GM23338 (cell line): ENCODE measurements at regions not wholly inside any gene's neighbourhood (a gene's known extent, or its start where the extent isn't known, plus 50 kb on each side); places are given as distances from the start of the nearest gene placed in this dataset.

Source experiments
- ATAC-seq: fragments of 200-7000 bp; cut with Tn5 transposase; 3 replicates; pipeline ENCODE4 v1.9.1; 2020
- DNase-seq: peaks from one replicate; pipeline ENCODE4 v3.0.0-alpha.2; 2015; ENCODE audit warnings: low spot score
- H2AFZ ChIP-seq: fragments of 200-600 bp; sonication (generic); 2 replicates; pipeline ENCODE4 v1.8.0; 2016; ENCODE audit warnings: antibody characterized with exemption, mild to moderate bottlenecking, moderate library complexity
- H3F3A ChIP-seq: fragments of 200-600 bp; sonication (generic); replicated peaks from 2 replicates; pipeline ENCODE4 v1.8.0; 2017; ENCODE audit warnings: antibody characterized with exemption, mixed run types, low read depth
- H3K27ac ChIP-seq: fragments of 200-600 bp; sonication (generic); 2 replicates; pipeline ENCODE4 v1.6.1; 2016; ENCODE audit warnings: low read depth
- H3K27me3 ChIP-seq: fragments of 200-600 bp; sonication (generic); 2 replicates; pipeline ENCODE4 v1.8.0; 2016; ENCODE audit warnings: mild to moderate bottlenecking, mixed run types, moderate library complexity; ENCODE audit not compliant: insufficient read depth
- H3K36me3 ChIP-seq: fragments of 200-600 bp; sonication (generic); 2 replicates; pipeline ENCODE4 v1.8.0; 2016; ENCODE audit warnings: mild to moderate bottlenecking; ENCODE audit not compliant: insufficient read depth
- H3K4me1 ChIP-seq: fragments of 200-600 bp; sonication (generic); 2 replicates; pipeline ENCODE4 v1.8.0; 2016; ENCODE audit warnings: mild to moderate bottlenecking, moderate library complexity; ENCODE audit not compliant: insufficient read depth
- H3K4me2 ChIP-seq: fragments of 200-600 bp; sonication (generic); 2 replicates; pipeline ENCODE4 v1.7.1; 2017; ENCODE audit warnings: mixed run types
- H3K4me3 ChIP-seq: fragments of 200-600 bp; sonication (generic); 2 replicates; pipeline ENCODE4 v1.6.1; 2016; ENCODE audit warnings: mixed run types
- H3K79me2 ChIP-seq: fragments of 200-600 bp; sonication (generic); replicated peaks from 2 replicates; pipeline ENCODE4 v1.8.0; 2017; ENCODE audit warnings: mild to moderate bottlenecking; ENCODE audit not compliant: insufficient read depth
- H3K9me2 ChIP-seq: fragments of 200-600 bp; sonication (generic); 2 replicates; pipeline ENCODE4 v1.8.0; 2017; ENCODE audit not compliant: insufficient read depth
- H4K20me1 ChIP-seq: fragments of 200-600 bp; sonication (generic); replicated peaks from 2 replicates; pipeline ENCODE4 v1.8.0; 2017; ENCODE audit warnings: mild to moderate bottlenecking; ENCODE audit not compliant: insufficient read depth
- H3K27ac Mint-ChIP-seq: 2 replicates; pipeline ENCODE4 v1.8.0; 2020; ENCODE audit warnings: inconsistent platforms, mild to moderate bottlenecking, moderate library complexity, mixed read lengths
- H3K27me3 Mint-ChIP-seq: 3 replicates; pipeline ENCODE4 v1.8.0; 2022; ENCODE audit warnings: low read depth, mild to moderate bottlenecking, moderate library complexity, mixed read lengths, inconsistent platforms; ENCODE audit not compliant: insufficient read depth, poor library complexity
- H3K36me3 Mint-ChIP-seq: 3 replicates; pipeline ENCODE4 v1.8.0; 2021; ENCODE audit warnings: low read depth, mild to moderate bottlenecking, inconsistent platforms, moderate library complexity, mixed read lengths
- H3K4me1 Mint-ChIP-seq: 3 replicates; pipeline ENCODE4 v1.8.0; 2020; ENCODE audit warnings: mild to moderate bottlenecking, inconsistent platforms, mixed read lengths
- H3K4me3 Mint-ChIP-seq: 3 replicates; pipeline ENCODE4 v1.8.0; 2021; ENCODE audit warnings: moderate library complexity, mild to moderate bottlenecking, inconsistent platforms, mixed read lengths
- H3K9me3 Mint-ChIP-seq: 3 replicates; pipeline ENCODE4 v1.8.0; 2020; ENCODE audit warnings: moderate library complexity, mild to moderate bottlenecking, inconsistent platforms, mixed read lengths
- CREB1 ChIP-seq: fragments of 250-450 bp; sonication (Bioruptor Pico); IDR thresholded peaks from 2 replicates; pipeline ENCODE4 v1.5.0; 2020; ENCODE audit warnings: low read depth, mild to moderate bottlenecking, moderate library complexity
- EZH2 ChIP-seq: fragments of 200-600 bp; sonication (generic); IDR thresholded peaks from one replicate; pipeline ENCODE4 v1.8.0; 2017; ENCODE audit warnings: antibody characterized with exemption, mild to moderate bottlenecking, low read depth; ENCODE audit not compliant: unreplicated experiment
- EZH2phosphoT487 ChIP-seq: fragments of 200-600 bp; sonication (generic); IDR thresholded peaks from one replicate; pipeline ENCODE4 v1.8.1; 2018; ENCODE audit warnings: antibody characterized with exemption; ENCODE audit not compliant: unreplicated experiment
- JUNB ChIP-seq: IDR thresholded peaks from one replicate; pipeline ENCODE4 v1.6.1; 2016; ENCODE audit warnings: antibody characterized with exemption; ENCODE audit not compliant: unreplicated experiment
- NANOG ChIP-seq: IDR thresholded peaks from 2 replicates; pipeline ENCODE4 v1.6.1; 2016; ENCODE audit warnings: antibody characterized with exemption, borderline replicate concordance
- POLR2AphosphoS5 ChIP-seq: IDR thresholded peaks from 2 replicates; pipeline ENCODE4 v1.6.1; 2016; ENCODE audit warnings: antibody characterized with exemption, low read depth
- ZNF114 ChIP-seq: fragments of 250-450 bp; sonication (Bioruptor Pico); IDR thresholded peaks from 2 replicates; pipeline ENCODE4 v1.5.0; 2020; ENCODE audit warnings: mild to moderate bottlenecking, moderate library complexity
- ZNF331 ChIP-seq: fragments of 250-450 bp; sonication (Bioruptor Pico); IDR thresholded peaks from 2 replicates; pipeline ENCODE4 v1.5.0; 2020; ENCODE audit warnings: low read depth, mild to moderate bottlenecking, moderate library complexity
- TF ChIP-seq, protein P1 (sequence below): IDR thresholded peaks from one replicate; pipeline ENCODE4 v1.6.1; 2018; ENCODE audit warnings: antibody characterized with exemption; ENCODE audit not compliant: unreplicated experiment
- TF ChIP-seq, protein P2 (sequence below), 2 experiments: fragments of 200-600 bp in 1 of 2; sonication (generic) in 1 of 2; conservative IDR thresholded peaks; 2 replicates each; pipeline versions ENCODE4 v1.5.1 to v1.6.1; 2016 to 2017; ENCODE audit warnings: antibody characterized with exemption in 2 of 2, low read depth in 2 of 2, mild to moderate bottlenecking in 2 of 2, moderate library complexity in 1 of 2
- TF ChIP-seq, protein P3 (sequence below): IDR thresholded peaks from 2 replicates; pipeline ENCODE4 v1.6.1; 2016; ENCODE audit warnings: antibody characterized with exemption
- TF ChIP-seq, protein P4 (sequence below): fragments of 250-450 bp; sonication (Bioruptor Pico); IDR thresholded peaks from 2 replicates; pipeline ENCODE4 v1.5.0; 2020; ENCODE audit warnings: mild to moderate bottlenecking, moderate library complexity

DNA sequence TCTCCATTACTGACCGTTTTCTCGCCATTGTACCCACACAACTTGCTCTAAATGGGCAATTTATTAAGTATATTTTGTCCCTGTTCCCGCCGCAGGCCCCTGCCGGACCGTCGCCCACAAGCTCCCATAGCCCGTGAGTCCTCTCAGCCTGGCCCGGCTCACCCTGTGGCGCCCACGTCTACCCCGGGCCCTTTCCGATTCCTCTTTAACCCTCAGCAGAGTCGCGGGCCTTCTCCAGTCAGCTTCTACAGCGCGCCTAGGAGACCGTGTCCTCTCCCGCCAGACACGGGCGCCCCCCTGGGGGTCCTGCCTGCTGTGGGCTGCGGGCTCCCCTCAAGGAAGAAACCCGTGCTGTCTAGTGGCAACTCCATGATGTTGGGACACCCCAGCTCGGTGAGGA is 57.8 kb upstream of the SPATA31E1 start (continued):
- TF ChIP-seq, protein P1, sequence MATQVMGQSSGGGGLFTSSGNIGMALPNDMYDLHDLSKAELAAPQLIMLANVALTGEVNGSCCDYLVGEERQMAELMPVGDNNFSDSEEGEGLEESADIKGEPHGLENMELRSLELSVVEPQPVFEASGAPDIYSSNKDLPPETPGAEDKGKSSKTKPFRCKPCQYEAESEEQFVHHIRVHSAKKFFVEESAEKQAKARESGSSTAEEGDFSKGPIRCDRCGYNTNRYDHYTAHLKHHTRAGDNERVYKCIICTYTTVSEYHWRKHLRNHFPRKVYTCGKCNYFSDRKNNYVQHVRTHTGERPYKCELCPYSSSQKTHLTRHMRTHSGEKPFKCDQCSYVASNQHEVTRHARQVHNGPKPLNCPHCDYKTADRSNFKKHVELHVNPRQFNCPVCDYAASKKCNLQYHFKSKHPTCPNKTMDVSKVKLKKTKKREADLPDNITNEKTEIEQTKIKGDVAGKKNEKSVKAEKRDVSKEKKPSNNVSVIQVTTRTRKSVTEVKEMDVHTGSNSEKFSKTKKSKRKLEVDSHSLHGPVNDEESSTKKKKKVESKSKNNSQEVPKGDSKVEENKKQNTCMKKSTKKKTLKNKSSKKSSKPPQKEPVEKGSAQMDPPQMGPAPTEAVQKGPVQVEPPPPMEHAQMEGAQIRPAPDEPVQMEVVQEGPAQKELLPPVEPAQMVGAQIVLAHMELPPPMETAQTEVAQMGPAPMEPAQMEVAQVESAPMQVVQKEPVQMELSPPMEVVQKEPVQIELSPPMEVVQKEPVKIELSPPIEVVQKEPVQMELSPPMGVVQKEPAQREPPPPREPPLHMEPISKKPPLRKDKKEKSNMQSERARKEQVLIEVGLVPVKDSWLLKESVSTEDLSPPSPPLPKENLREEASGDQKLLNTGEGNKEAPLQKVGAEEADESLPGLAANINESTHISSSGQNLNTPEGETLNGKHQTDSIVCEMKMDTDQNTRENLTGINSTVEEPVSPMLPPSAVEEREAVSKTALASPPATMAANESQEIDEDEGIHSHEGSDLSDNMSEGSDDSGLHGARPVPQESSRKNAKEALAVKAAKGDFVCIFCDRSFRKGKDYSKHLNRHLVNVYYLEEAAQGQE, result no peak
- TF ChIP-seq NANOG, result no peak
- TF ChIP-seq JUNB, result no peak
- TF ChIP-seq, protein P2, sequence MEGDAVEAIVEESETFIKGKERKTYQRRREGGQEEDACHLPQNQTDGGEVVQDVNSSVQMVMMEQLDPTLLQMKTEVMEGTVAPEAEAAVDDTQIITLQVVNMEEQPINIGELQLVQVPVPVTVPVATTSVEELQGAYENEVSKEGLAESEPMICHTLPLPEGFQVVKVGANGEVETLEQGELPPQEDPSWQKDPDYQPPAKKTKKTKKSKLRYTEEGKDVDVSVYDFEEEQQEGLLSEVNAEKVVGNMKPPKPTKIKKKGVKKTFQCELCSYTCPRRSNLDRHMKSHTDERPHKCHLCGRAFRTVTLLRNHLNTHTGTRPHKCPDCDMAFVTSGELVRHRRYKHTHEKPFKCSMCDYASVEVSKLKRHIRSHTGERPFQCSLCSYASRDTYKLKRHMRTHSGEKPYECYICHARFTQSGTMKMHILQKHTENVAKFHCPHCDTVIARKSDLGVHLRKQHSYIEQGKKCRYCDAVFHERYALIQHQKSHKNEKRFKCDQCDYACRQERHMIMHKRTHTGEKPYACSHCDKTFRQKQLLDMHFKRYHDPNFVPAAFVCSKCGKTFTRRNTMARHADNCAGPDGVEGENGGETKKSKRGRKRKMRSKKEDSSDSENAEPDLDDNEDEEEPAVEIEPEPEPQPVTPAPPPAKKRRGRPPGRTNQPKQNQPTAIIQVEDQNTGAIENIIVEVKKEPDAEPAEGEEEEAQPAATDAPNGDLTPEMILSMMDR (conservative IDR thresholded peaks at IDR 0.05; ENCODE audit: low read depth in 2 of 2), result no peak
- no peak for TF ChIP-seq EZH2phosphoT487
- TF ChIP-seq EZH2, result no peak
- no peak for TF ChIP-seq ZNF331 (CRISPR knock-in tag)
- TF ChIP-seq POLR2AphosphoS5, result no peak
- no peak for TF ChIP-seq ZNF114 (CRISPR knock-in tag)

DNA sequence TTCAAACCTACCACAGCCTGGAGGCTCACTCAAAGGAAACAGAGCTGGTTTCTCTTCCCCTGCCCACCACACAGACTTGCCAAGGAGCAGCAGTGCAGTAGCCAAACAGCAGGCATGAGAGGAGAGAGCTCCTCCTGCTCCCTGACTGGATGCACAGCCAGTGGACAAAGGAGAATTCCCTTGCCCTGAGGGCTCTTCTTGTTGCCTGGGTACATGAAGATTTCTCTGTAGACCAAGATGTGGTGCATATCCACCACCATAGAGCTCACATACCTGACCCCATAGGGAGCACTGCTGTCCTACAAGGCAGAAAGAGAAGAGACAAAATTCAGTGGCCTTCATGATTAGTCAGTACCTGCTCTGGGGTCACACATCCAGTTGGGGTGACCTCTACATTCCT is 56.3 kb upstream of the SPATA31E1 start:
- Mint-ChIP-seq H3K4me1 (peaks cover 13% of the 10 kb centered on the region), H3K36me3 (no peaks in the 10 kb centered on the region), H3K27ac (no peak overlapping the region), H3K4me3 (no peak overlapping the region), H3K9me3 (no peaks in the 10 kb centered on the region), H3K27me3 (no peaks in the 10 kb centered on the region)
- Histone ChIP-seq H3K27ac (no peak overlapping the region), H4K20me1 (no peaks in the 10 kb centered on the region), H3K4me2 (no peak overlapping the region), H3F3A (no peaks in the 10 kb centered on the region), H3K9me2 (0 out of 2 replicates have a peak, but pooled peaks cover 3% of the 10 kb centered on the region), H3K4me3 (no peak overlapping the region), H3K27me3 (no peaks in the 10 kb centered on the region), H3K36me3 (no peaks in the 10 kb centered on the region), H2AFZ (no peak overlapping the region), H3K4me1 (no peaks in the 10 kb centered on the region), H3K79me2 (no peaks in the 10 kb centered on the region)
- ATAC-seq, result no peak
- no peak for DNase-seq
- TF ChIP-seq, protein P3, sequence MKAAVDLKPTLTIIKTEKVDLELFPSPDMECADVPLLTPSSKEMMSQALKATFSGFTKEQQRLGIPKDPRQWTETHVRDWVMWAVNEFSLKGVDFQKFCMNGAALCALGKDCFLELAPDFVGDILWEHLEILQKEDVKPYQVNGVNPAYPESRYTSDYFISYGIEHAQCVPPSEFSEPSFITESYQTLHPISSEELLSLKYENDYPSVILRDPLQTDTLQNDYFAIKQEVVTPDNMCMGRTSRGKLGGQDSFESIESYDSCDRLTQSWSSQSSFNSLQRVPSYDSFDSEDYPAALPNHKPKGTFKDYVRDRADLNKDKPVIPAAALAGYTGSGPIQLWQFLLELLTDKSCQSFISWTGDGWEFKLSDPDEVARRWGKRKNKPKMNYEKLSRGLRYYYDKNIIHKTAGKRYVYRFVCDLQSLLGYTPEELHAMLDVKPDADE, result no peak
- TF ChIP-seq POLR2AphosphoS5, result no peak
- TF ChIP-seq JUNB, result no peak
- no peak for TF ChIP-seq EZH2
- TF ChIP-seq, protein P4, sequence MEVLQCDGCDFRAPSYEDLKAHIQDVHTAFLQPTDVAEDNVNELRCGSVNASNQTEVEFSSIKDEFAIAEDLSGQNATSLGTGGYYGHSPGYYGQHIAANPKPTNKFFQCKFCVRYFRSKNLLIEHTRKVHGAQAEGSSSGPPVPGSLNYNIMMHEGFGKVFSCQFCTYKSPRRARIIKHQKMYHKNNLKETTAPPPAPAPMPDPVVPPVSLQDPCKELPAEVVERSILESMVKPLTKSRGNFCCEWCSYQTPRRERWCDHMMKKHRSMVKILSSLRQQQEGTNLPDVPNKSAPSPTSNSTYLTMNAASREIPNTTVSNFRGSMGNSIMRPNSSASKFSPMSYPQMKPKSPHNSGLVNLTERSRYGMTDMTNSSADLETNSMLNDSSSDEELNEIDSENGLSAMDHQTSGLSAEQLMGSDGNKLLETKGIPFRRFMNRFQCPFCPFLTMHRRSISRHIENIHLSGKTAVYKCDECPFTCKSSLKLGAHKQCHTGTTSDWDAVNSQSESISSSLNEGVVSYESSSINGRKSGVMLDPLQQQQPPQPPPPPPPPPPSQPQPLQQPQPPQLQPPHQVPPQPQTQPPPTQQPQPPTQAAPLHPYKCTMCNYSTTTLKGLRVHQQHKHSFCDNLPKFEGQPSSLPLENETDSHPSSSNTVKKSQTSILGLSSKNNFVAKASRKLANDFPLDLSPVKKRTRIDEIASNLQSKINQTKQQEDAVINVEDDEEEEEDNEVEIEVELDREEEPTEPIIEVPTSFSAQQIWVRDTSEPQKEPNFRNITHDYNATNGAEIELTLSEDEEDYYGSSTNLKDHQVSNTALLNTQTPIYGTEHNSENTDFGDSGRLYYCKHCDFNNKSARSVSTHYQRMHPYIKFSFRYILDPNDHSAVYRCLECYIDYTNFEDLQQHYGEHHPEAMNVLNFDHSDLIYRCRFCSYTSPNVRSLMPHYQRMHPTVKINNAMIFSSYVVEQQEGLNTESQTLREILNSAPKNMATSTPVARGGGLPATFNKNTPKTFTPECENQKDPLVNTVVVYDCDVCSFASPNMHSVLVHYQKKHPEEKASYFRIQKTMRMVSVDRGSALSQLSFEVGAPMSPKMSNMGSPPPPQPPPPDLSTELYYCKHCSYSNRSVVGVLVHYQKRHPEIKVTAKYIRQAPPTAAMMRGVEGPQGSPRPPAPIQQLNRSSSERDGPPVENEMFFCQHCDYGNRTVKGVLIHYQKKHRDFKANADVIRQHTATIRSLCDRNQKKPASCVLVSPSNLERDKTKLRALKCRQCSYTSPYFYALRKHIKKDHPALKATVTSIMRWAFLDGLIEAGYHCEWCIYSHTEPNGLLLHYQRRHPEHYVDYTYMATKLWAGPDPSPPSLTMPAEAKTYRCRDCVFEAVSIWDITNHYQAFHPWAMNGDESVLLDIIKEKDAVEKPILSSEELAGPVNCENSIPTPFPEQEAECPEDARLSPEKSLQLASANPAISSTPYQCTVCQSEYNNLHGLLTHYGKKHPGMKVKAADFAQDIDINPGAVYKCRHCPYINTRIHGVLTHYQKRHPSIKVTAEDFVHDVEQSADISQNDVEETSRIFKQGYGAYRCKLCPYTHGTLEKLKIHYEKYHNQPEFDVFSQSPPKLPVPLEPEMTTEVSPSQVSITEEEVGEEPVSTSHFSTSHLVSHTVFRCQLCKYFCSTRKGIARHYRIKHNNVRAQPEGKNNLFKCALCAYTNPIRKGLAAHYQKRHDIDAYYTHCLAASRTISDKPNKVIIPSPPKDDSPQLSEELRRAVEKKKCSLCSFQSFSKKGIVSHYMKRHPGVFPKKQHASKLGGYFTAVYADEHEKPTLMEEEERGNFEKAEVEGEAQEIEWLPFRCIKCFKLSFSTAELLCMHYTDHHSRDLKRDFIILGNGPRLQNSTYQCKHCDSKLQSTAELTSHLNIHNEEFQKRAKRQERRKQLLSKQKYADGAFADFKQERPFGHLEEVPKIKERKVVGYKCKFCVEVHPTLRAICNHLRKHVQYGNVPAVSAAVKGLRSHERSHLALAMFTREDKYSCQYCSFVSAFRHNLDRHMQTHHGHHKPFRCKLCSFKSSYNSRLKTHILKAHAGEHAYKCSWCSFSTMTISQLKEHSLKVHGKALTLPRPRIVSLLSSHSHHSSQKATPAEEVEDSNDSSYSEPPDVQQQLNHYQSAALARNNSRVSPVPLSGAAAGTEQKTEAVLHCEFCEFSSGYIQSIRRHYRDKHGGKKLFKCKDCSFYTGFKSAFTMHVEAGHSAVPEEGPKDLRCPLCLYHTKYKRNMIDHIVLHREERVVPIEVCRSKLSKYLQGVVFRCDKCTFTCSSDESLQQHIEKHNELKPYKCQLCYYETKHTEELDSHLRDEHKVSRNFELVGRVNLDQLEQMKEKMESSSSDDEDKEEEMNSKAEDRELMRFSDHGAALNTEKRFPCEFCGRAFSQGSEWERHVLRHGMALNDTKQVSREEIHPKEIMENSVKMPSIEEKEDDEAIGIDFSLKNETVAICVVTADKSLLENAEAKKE (CRISPR knock-in tag), result no peak
- TF ChIP-seq CREB1 (CRISPR knock-in tag), result no peak
